SK-N-SH (cell line): ENCODE measurements at regions not wholly inside any gene's neighbourhood (a gene's known extent, or its start where the extent isn't known, plus 50 kb on each side); places are given as distances from the start of the nearest gene placed in this dataset.
A peak's percentile ranks its signal among the peaks of the same experiment; 100 is the strongest.

Experiments
- CTCF ChIA-PET: fragments of 300-600, 350-600 bp; formaldehyde crosslinking; extraction: SDS; loops from one replicate; lab custom pipeline; 2021; lab: Yijun Ruan, JAX
- POLR2A ChIA-PET: fragments of 350-600 bp; sonication (Branson Sonifier 250); formaldehyde crosslinking; extraction: SDS; loops from one replicate; lab custom pipeline; 2020; ENCODE audit warnings: antibody characterized with exemption, inconsistent platforms; lab: Yijun Ruan, JAX
- DNase-seq: peaks from one replicate; pipeline ENCODE4 v3.0.0; 2012
- H2AFZ ChIP-seq: fragments of 200-600 bp; sonication (generic); 2 replicates; pipeline ENCODE4 v1.8.1; 2016; ENCODE audit warnings: antibody characterized with exemption, mild to moderate bottlenecking, low read depth
- H3F3A ChIP-seq: fragments of 200-600 bp; sonication (generic); replicated peaks from 2 replicates; pipeline ENCODE3; 2016; ENCODE audit warnings: antibody characterized with exemption, mild to moderate bottlenecking; ENCODE audit not compliant: insufficient read depth
- H3K27ac ChIP-seq, 2 experiments: fragments of 200-500 bp in 1 of 2; fragments of 200-600 bp in 1 of 2; sonication (Bioruptor generic) in 1 of 2; sonication (generic), shearing (Covaris generic) in 1 of 2; 2 replicates each; pipeline versions ENCODE4 v1.5.1 to v1.6.1; 2014 to 2016; ENCODE audit warnings: low read depth in 2 of 2, inconsistent platforms in 1 of 2, low read length in 1 of 2, mild to moderate bottlenecking in 1 of 2, mixed read lengths in 1 of 2
- H3K27me3 ChIP-seq: fragments of 200-600 bp; sonication (generic), shearing (Covaris generic); 2 replicates; pipeline ENCODE4 v1.6.1; 2016; ENCODE audit warnings: mixed run types; ENCODE audit not compliant: insufficient read depth
- H3K36me3 ChIP-seq, 2 experiments: fragments of 200-500 bp in 1 of 2; fragments of 200-600 bp in 1 of 2; sonication (Bioruptor generic) in 1 of 2; sonication (generic) in 1 of 2; replicated peaks in 1 of 2; 2 replicates each; pipeline versions ENCODE3 to v1.5.1; 2014 to 2016; ENCODE audit warnings: low read length in 1 of 2, mild to moderate bottlenecking in 1 of 2; ENCODE audit not compliant: insufficient read depth in 2 of 2, control insufficient read depth in 1 of 2
- H3K4me1 ChIP-seq, 2 experiments: fragments of 200-500 bp in 1 of 2; fragments of 200-600 bp in 1 of 2; sonication (Bioruptor generic) in 1 of 2; sonication (generic), shearing (Covaris generic) in 1 of 2; 2 replicates each; pipeline versions ENCODE4 v1.5.1 to v1.6.1; 2014 to 2016; ENCODE audit warnings: low read depth in 1 of 2, low read length in 1 of 2, mixed run types in 1 of 2; ENCODE audit not compliant: insufficient read depth in 2 of 2, control insufficient read depth in 1 of 2
- H3K4me2 ChIP-seq: fragments of 200-600 bp; sonication (generic), shearing (Covaris generic); 2 replicates; pipeline ENCODE4 v1.6.1; 2017; ENCODE audit warnings: mixed run types
- H3K4me3 ChIP-seq, 2 experiments: fragments of 200-500 bp in 1 of 2; fragments of 200-600 bp in 1 of 2; sonication (Bioruptor generic) in 1 of 2; sonication (generic), shearing (Covaris generic) in 1 of 2; 2 replicates each; pipeline versions ENCODE4 v1.5.1 to v1.8.1; 2014 to 2016; ENCODE audit warnings: low read depth in 2 of 2, inconsistent platforms in 1 of 2, low read length in 1 of 2, mild to moderate bottlenecking in 1 of 2, mixed read lengths in 1 of 2, moderate library complexity in 1 of 2
- H3K79me2 ChIP-seq: fragments of 200-600 bp; sonication (generic); 2 replicates; pipeline ENCODE4 v1.8.1; 2017; ENCODE audit warnings: mild to moderate bottlenecking; ENCODE audit not compliant: insufficient read depth
- H3K9ac ChIP-seq: fragments of 200-600 bp; sonication (generic); 2 replicates; pipeline ENCODE4 v1.6.1; 2017; ENCODE audit warnings: mixed run types
- H3K9me2 ChIP-seq: fragments of 200-600 bp; sonication (generic); 2 replicates; pipeline ENCODE4 v1.6.1; 2017; ENCODE audit warnings: mixed run types
- H3K9me3 ChIP-seq: fragments of 200-600 bp; sonication (generic); 2 replicates; pipeline ENCODE4 v1.6.1; 2017; ENCODE audit warnings: mixed run types, mild to moderate bottlenecking, moderate library complexity
- H4K20me1 ChIP-seq: fragments of 200-600 bp; sonication (generic); 2 replicates; pipeline ENCODE4 v1.6.1; 2017; ENCODE audit warnings: mild to moderate bottlenecking, mixed run types; ENCODE audit not compliant: insufficient read depth
- CTCF ChIP-seq: fragments of 200-600 bp; sonication (generic); IDR thresholded peaks from 2 replicates; pipeline ENCODE4 v1.6.1; 2017; ENCODE audit warnings: antibody characterized with exemption, mild to moderate bottlenecking, moderate library complexity
- RAD21 ChIP-seq: IDR thresholded peaks from 2 replicates; pipeline ENCODE4 v1.6.1; 2012; ENCODE audit warnings: mild to moderate bottlenecking, low read length
- RCOR1 ChIP-seq: fragments of 150-350 bp; IDR thresholded peaks from 2 replicates; pipeline ENCODE4 v1.6.1; 2017; ENCODE audit warnings: antibody characterized with exemption, low read length
- REST ChIP-seq: IDR thresholded peaks from 2 replicates; pipeline ENCODE4 v1.6.1; 2012; ENCODE audit warnings: mild to moderate bottlenecking, low read depth, low read length, moderate library complexity
- SMC3 ChIP-seq: IDR thresholded peaks from 2 replicates; pipeline ENCODE4 v1.6.1; 2012; ENCODE audit warnings: low read depth, low read length, improper control_type of control experiment
- WGBS: methylation state at CpG from one replicate; pipeline ENCODE4 v1.1.6; 2017; ENCODE audit warnings: low lambda C conversion rate; 5-methylcytosine and 5-hydroxymethylcytosine counted together

- 21% methylated on average over 3 of the region's 3 CpGs for WGBS
Observed at GRCh38 chr6:96468281-96468680, 53.3 kb upstream of the UFL1 start.

GRCh38 chr6:96468681-96469224, 52.9 kb upstream of the UFL1 start:
- Histone ChIP-seq H3K9me3 (no peaks in the 10 kb centered on the region), H3K9ac (no peak overlapping the region), H3F3A (no peaks in the 10 kb centered on the region), H3K4me2 (no peak overlapping the region), H3K9me2 (no peaks in the 10 kb centered on the region), H2AFZ (no peak overlapping the region), H3K36me3 (no peaks in the 10 kb centered on the region), H4K20me1 (no peaks in the 10 kb centered on the region), H3K27ac (no peak overlapping the region), H3K79me2 (no peaks in the 10 kb centered on the region), H3K4me3 (no peak overlapping the region; a peak in 1 of 4 replicates), H3K27me3 (no peaks in the 10 kb centered on the region), H3K4me1 (no peaks in the 10 kb centered on the region; a peak in 1 of 4 replicates)
- WGBS = 5% methylated on average over 2 of the region's 2 CpGs
- POLR2A ChIA-PET = no interaction called here
- no peak for DNase-seq
- CTCF ChIA-PET = interaction anchor here (0.6 to 1.7 kb wide), 11 partner anchors 11 to 640 kb away, joined by 3 to 7 read pairs (median 4); partner anchors contain the start of gene FUT9
- TF ChIP-seq SMC3 = peak; percentile 10; the same call in 1 of the 2 replicates
- TF ChIP-seq CTCF = peak; percentile 55
- peak; percentile 60 for TF ChIP-seq RAD21
- TF ChIP-seq RCOR1 = no peak
- TF ChIP-seq, all 33 proteins: peak for 3

More at GRCh38 chr6:96468281-96468680, 53.3 kb upstream of the UFL1 start:
- Histone ChIP-seq H3K4me1 (no peaks in the 10 kb centered on the region; a peak in 1 of 4 replicates), H3F3A (no peaks in the 10 kb centered on the region), H3K79me2 (no peaks in the 10 kb centered on the region), H3K27me3 (no peaks in the 10 kb centered on the region), H3K36me3 (no peaks in the 10 kb centered on the region), H3K27ac (no peak overlapping the region), H4K20me1 (no peaks in the 10 kb centered on the region), H3K4me3 (no peak overlapping the region), H3K4me2 (no peak overlapping the region), H2AFZ (no peak overlapping the region), H3K9me2 (no peaks in the 10 kb centered on the region), H3K9ac (no peak overlapping the region), H3K9me3 (no peaks in the 10 kb centered on the region)
- no peak for TF ChIP-seq REST
- DNase-seq = no peak
- CTCF ChIA-PET = interaction anchor here (0.6 to 1.7 kb wide), 11 partner anchors 11 to 640 kb away, joined by 3 to 7 read pairs (median 4); partner anchors contain the start of gene FUT9
- POLR2A ChIA-PET = no interaction called here
